ENCODE measurements at regions not wholly inside any gene's neighbourhood (a gene's known extent, or its start where the extent isn't known, plus 50 kb on each side); places are given as distances from the start of the nearest gene placed in this dataset.
"Not testable (repeated sequence)": the region's sequence is repeated elsewhere in the genome, so short reads cannot be mapped to it uniquely, and the experiment has no call there.

DNA sequence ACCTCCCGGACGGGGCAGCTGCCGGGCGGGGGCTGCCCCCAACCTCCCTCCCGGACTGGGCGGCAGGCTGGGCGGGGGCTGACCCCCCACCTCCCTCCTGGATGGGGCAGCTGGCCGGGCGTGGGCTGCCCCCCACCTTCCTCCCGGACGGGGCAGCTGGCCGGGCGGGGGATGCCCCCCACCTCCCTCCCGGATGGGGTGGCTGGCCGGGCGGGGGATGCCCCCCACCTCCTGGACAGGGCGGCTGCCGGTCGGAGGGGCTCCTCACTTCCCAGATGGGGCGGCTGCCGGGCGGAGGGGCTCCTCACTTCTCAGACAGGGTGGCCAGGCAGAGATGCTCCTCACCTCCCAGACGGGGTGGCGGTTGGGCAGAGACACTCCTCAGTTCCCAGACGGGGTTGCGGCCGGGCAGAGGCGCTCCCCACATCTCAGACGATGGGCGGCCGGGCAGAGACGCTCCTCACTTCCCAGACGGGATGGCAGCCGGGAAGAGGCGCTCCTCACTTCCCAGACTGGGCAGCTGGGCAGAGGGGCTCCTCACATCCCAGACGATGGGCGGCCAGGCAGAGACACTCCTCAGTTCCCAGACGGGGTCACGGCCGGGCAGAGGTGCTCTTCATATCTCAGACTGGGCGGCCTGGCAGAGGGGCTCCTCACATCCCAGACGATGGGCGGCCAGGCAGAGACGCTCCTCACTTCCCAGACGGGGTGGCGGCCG lies 691.1 kb downstream of the BRINP1 start:
- TF ChIP-seq USF2 (IDR thresholded peaks at IDR 0.05); RAD21 (conservative IDR thresholded peaks at IDR 0.05 in 1 of 2, IDR thresholded peaks at IDR 0.05 in 1 of 2); POLR2AphosphoS2 (conservative IDR thresholded peaks at IDR 0.05; ENCODE audit: low read length); HOXA7 (CRISPR knock-in tag; IDR thresholded peaks at IDR 0.05): not testable (repeated sequence)
- TF ChIP-seq, protein P1, sequence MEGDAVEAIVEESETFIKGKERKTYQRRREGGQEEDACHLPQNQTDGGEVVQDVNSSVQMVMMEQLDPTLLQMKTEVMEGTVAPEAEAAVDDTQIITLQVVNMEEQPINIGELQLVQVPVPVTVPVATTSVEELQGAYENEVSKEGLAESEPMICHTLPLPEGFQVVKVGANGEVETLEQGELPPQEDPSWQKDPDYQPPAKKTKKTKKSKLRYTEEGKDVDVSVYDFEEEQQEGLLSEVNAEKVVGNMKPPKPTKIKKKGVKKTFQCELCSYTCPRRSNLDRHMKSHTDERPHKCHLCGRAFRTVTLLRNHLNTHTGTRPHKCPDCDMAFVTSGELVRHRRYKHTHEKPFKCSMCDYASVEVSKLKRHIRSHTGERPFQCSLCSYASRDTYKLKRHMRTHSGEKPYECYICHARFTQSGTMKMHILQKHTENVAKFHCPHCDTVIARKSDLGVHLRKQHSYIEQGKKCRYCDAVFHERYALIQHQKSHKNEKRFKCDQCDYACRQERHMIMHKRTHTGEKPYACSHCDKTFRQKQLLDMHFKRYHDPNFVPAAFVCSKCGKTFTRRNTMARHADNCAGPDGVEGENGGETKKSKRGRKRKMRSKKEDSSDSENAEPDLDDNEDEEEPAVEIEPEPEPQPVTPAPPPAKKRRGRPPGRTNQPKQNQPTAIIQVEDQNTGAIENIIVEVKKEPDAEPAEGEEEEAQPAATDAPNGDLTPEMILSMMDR (IDR thresholded peaks at IDR 0.05), result not testable (repeated sequence)

All from A549 (cell line).